ENCODE measurements at regions not wholly inside any gene's neighbourhood (a gene's known extent, or its start where the extent isn't known, plus 50 kb on each side); places are given as distances from the start of the nearest gene placed in this dataset.

- no peak for TF ChIP-seq EP300 (conservative IDR thresholded peaks at IDR 0.05; ENCODE audit: poor library complexity, severe bottlenecking)
- no peak for TF ChIP-seq EZH2 (IDR thresholded peaks at IDR 0.05; ENCODE audit: borderline replicate concordance, insufficient read depth, low read length, poor library complexity, severe bottlenecking)
- TF ChIP-seq RAD21 (conservative IDR thresholded peaks at IDR 0.05): no peak
- no peak for TF ChIP-seq POLR2AphosphoS5 (IDR thresholded peaks at IDR 0.05)
- no peak for TF ChIP-seq CTCF (IDR thresholded peaks at IDR 0.05; ENCODE audit: poor library complexity, severe bottlenecking)
- no peak for TF ChIP-seq SMC3 (conservative IDR thresholded peaks at IDR 0.05; ENCODE audit: poor library complexity)
Observed at GRCh38 chr1:30248774-30249173, 474.6 kb downstream of the MATN1 start.

Measured in neural cell (in vitro differentiated cells).